Fibroblast of gingiva (primary cell): ENCODE measurements at regions not wholly inside any gene's neighbourhood (a gene's known extent, or its start where the extent isn't known, plus 50 kb on each side); places are given as distances from the start of the nearest gene placed in this dataset.

Experiments used
- DNase-seq: peaks from one replicate; pipeline ENCODE4 v3.0.0-alpha.2; 2011; ENCODE audit warnings: low read depth

DNA sequence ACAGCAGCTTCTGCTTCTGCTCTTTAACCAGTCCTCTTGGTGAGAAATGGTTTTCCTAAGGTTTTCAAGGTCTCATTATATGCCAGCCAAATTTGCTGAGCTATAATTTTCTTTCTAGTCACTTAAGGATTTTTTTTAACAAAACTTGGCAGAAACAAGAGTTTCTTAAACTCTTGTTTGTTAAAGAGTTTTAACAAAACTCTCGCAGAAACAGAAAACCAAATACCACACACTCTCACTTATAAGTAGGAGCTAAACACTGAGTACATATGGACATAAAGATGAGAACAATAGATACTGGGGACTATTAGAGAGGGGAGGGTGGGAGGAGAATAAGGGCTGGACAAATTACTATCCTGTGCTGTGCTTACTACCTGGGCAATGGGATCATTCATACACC is 908.3 kb downstream of the TUSC7 start:
- no peak for DNase-seq

- DNase-seq = peak; percentile 52
These were observed 908.9 kb downstream of the TUSC7 start for GRCh38 chr3:117618462-117618861.

- no peak for DNase-seq
These were observed 910.2 kb downstream of the TUSC7 start for GRCh38 chr3:117619805-117620204.

DNA sequence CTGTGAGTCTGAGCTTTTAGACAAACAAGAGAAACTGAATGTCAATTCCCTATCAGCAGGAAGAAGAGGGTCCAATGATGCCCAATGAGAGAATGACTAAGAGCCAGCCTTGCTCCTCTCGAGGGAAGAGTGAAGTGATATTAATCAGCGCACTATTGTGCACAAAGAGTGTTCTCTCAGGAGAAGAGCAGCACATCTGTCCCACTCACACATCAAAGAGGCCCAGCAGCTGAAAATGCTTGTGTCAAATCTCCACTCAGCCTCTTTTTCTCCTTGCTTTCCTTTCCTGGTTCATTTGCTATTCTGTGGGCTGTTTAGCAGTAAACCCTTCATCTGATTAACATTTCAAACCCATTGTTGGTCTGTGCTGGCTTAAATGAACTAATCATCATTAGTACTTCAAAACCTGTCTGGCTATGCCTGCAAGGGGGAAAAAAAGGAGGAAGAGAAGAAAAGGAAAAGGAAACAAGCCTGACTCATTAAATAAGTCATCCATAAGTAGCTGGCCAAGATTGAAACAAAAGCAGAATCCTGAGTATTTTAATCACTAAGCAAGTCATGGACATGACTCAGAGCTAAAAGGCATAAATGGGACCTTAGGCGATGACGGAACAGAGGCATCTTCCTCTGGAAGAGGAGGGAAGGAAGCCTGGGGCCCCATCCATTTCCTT is 912.7 kb downstream of the TUSC7 start:
- peak; percentile 68 for DNase-seq

DNA sequence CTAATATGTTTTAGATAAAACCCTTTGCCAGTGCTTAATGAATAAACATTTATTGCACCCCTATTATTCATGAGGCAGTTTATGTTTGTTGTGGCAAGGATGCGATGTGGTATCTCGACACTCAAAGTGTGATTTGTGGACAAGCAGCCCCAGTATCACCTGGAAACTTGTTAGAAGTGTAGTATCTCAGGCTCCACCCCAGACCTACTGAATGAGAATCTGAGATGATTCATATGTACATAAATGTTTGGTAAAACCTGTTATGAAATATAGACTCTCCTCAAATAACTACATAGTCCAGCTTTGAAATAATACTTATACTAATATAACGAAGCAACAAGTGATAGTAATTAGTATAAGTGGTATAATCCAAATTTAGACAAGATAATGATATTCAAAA is 914.8 kb downstream of the TUSC7 start:
- DNase-seq = no peak

- no peak for DNase-seq
These were observed 915.6 kb downstream of the TUSC7 start for GRCh38 chr3:117625174-117625573.

- no peak for DNase-seq
These were observed 917.0 kb downstream of the TUSC7 start for GRCh38 chr3:117626577-117626976.

- DNase-seq = peak; percentile 92
These were observed 919.3 kb downstream of the TUSC7 start for GRCh38 chr3:117628823-117629291.

- no peak for DNase-seq
These were observed 919.9 kb downstream of the TUSC7 start for GRCh38 chr3:117629505-117629904.

GRCh38 chr3:117630469-117630868 is 920.9 kb downstream of the TUSC7 start:
- DNase-seq = no peak

- DNase-seq = peak; percentile 20
These were observed 921.3 kb downstream of the TUSC7 start for GRCh38 chr3:117630885-117631284.

- no peak for DNase-seq
These were observed 922.2 kb downstream of the TUSC7 start for GRCh38 chr3:117631781-117632180.

- DNase-seq = no peak
These were observed 922.6 kb downstream of the TUSC7 start for GRCh38 chr3:117632191-117632590.

GRCh38 chr3:117633207-117633606 is 923.6 kb downstream of the TUSC7 start:
- no peak for DNase-seq

GRCh38 chr3:117637666-117638065 is 928.1 kb downstream of the TUSC7 start:
- DNase-seq = no peak

DNA sequence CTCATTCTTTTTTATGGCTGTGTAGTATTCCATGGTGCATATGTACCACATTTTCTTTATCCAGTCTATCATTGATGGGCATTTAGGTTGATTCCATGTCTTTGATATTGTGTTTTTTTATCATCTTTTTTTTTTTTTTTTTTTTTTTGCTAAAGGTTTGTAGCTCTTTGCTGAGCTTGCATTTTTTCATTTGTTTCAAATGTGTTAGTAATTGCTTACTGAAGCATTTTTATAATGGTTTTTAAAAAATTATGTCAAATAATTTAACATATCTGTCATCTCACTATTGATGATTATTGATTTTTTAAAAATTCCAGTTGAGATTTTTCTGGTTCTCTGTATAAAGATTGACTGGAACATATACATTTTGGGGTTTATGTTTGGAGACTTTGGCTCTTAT is 934.6 kb downstream of the TUSC7 start:
- no peak for DNase-seq

DNA sequence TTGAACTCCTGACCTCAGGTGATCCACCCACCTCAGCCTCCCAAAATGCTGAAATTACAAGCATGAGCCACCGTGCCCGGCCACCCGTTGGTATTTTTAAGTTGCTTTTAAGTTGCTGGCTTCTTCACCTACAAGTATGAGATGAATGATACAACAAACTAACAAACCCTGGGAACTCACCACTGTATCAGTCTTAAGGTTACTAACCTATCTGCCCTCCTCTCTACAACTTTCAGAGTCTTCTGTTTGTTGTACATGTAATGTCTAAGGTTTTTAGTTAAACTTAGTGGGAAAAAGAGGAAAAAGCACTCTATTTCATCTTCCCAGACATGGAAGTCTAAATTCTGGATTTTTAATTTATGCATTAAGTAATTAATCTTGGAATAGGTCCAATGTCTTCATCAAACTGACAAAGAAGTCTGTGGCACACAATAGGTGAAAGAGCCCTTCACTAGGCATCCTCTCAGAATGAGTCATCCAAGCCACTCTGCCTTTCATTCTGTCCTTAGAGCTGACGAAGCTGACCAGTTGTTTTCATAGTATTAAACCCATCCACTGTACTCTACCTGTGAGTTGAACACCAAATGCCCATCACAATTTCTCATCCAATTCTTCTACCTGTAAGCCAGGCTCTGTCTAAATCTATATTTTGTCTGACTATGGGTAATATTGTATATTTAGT is 936.1 kb downstream of the TUSC7 start:
- DNase-seq = no peak

GRCh38 chr3:117647435-117647834 is 937.9 kb downstream of the TUSC7 start:
- DNase-seq = no peak

DNA sequence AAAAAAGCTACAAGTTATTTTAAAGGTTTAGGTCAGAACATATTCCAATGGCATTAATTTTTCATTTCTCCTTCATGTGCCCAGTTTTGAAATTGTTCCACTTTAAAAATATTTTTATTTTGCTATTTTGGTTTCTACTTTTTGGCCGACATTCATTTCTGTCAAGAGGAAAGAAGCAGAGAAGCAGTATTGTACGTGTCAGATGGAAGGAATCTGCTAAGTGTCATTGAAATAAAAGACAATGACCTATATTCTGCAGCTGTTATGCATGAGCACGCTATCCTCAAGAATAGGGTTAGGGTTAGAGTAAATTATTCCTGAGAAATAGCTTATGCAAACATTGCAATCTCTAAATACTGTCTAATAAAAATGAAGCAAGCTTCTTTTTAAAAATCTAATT is 941.7 kb downstream of the TUSC7 start:
- no peak for DNase-seq

GRCh38 chr3:117656391-117656790 is 946.8 kb downstream of the TUSC7 start:
- no peak for DNase-seq

DNA sequence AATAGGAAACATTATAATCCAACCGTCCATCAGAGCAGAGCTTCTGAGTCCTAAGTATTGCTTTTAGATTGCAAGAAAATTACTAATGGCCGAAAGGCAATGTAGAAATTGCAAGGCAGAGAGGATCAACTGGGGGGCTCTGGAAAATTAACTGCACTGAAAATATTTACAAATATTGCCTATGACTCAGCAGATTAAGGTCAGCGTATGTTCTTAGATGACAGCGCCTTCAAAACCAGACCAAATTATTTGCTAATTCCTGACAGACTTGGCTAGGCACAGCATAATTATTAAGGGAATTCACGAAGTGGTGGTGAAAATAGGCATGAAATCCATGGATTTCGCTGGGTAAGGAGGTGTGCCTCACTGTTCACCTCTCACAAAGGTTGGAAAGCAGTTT is 947.7 kb downstream of the TUSC7 start:
- DNase-seq = no peak

DNA sequence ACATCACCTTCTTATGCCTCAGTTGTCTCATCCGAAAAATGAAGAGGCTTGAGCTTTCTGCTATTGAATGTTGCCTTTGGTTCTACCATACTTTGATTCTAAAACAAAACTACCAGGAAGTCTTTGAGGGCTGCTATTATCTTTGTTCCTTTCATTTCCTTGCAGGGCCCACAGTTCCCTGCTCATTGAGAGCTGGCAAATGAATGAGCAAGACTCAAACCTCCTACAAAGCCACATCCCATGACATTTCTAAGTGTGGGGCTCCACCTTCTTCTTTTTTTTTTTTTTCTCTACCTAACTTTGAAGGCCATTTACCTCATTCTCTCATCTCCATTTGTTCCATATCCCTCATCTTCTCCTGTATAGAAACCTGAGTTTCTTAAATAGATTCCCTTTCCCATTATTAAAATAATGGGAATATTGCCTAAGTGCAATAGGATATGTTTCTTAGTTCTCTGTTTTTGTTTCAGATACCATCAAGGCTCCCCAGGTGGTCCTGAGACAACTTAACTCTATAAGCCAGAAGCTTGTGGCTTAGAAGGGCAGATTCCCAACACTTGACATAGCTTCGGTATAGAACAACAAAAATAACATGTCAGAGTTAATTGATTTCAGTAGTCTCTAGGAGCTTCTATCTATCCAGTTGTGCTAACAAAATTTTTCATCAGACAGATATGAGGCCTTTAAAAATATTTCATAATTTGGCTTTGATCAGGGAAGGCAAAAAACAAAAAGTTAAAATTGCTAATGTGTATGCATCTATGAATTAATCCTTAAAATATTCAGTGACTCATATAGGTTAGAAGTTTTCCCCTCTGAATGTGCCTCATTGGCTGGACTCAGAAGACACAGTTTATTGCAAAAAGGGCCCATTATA is 951.6 kb downstream of the TUSC7 start:
- peak; percentile 66 for DNase-seq

- DNase-seq = no peak
These were observed 952.2 kb downstream of the TUSC7 start for GRCh38 chr3:117661818-117662095.
